Cerebellar cortex (tissue), 1 donor: ENCODE measurements at regions not wholly inside any gene's neighbourhood (a gene's known extent, or its start where the extent isn't known, plus 50 kb on each side); places are given as distances from the start of the nearest gene placed in this dataset.

Source experiments
- DNase-seq: peaks from one replicate; pipeline ENCODE4 v3.0.0-alpha.2; 2015; ENCODE audit warnings: low spot score

- no peak for DNase-seq
Observed at GRCh38 chr16:86683441-86684194, 105.3 kb downstream of the FOXL1 start.

- DNase-seq: no peak
Observed at GRCh38 chr16:86685076-86685475, 106.7 kb downstream of the FOXL1 start.

GRCh38 chr16:86690970-86691369 lies 112.6 kb downstream of the FOXL1 start:
- no peak for DNase-seq

- DNase-seq: no peak
Observed at GRCh38 chr16:86692426-86692825, 114.1 kb downstream of the FOXL1 start.

GRCh38 chr16:86693033-86693432 lies 114.7 kb downstream of the FOXL1 start:
- DNase-seq: no peak

- no peak for DNase-seq
Observed at GRCh38 chr16:86697715-86698114, 119.4 kb downstream of the FOXL1 start.

GRCh38 chr16:86700046-86700945 lies 121.9 kb downstream of the FOXL1 start:
- no peak for DNase-seq

GRCh38 chr16:86701286-86701975 lies 123.1 kb downstream of the FOXL1 start:
- DNase-seq: no peak

GRCh38 chr16:86702824-86703588 lies 124.7 kb downstream of the FOXL1 start:
- no peak for DNase-seq

GRCh38 chr16:86704516-86704915 lies 126.2 kb downstream of the FOXL1 start:
- no peak for DNase-seq

- DNase-seq: no peak
Observed at GRCh38 chr16:86706726-86707125, 128.4 kb downstream of the FOXL1 start.

GRCh38 chr16:86707171-86707570 lies 128.8 kb downstream of the FOXL1 start:
- no peak for DNase-seq

- no peak for DNase-seq
Observed at GRCh38 chr16:86707581-86707980, 129.2 kb downstream of the FOXL1 start.

GRCh38 chr16:86708431-86708830 lies 130.1 kb downstream of the FOXL1 start:
- no peak for DNase-seq

- DNase-seq: no peak
Observed at GRCh38 chr16:86709103-86709502, 130.8 kb downstream of the FOXL1 start.

- no peak for DNase-seq
Observed at GRCh38 chr16:86709902-86710601, 131.7 kb downstream of the FOXL1 start.

GRCh38 chr16:86710602-86710950 lies 132.2 kb downstream of the FOXL1 start:
- no peak for DNase-seq

- DNase-seq: no peak
Observed at GRCh38 chr16:86712158-86713009, 134.0 kb downstream of the FOXL1 start.

GRCh38 chr16:86713021-86713631 lies 134.8 kb downstream of the FOXL1 start:
- DNase-seq: no peak

- no peak for DNase-seq
Observed at GRCh38 chr16:86714166-86714565, 135.8 kb downstream of the FOXL1 start.
